H1 (cell line): ENCODE measurements at regions not wholly inside any gene's neighbourhood (a gene's known extent, or its start where the extent isn't known, plus 50 kb on each side); places are given as distances from the start of the nearest gene placed in this dataset.

Experiments used
- CTCF ChIA-PET: fragments of 300-600 bp; sonication (Branson Sonifier 250); formaldehyde crosslinking; loops from one replicate; lab custom pipeline; 2021; ENCODE audit not compliant: partially characterized antibody; lab: Charles Lee
- POLR2A ChIA-PET: fragments of 300-600 bp; sonication (Branson Sonifier 250); formaldehyde crosslinking; loops from one replicate; lab custom pipeline; 2021; ENCODE audit warnings: inconsistent platforms; ENCODE audit not compliant: partially characterized antibody; lab: Charles Lee
- DNase-seq, 2 experiments: peaks; one replicate each; pipeline versions ENCODE4 v3.0.0 to v3.0.0-alpha.2; 2010 to 2022; ENCODE audit warnings: low spot score in 2 of 2, low read depth in 1 of 2, mixed read lengths in 1 of 2
- FAIRE-seq: peaks from 2 replicates; lab custom pipeline; 2011; peaks lifted over from hg19 to GRCh38; lab: Jason Lieb, UNC
- H2AFZ ChIP-seq: 2 replicates; pipeline ENCODE4 v1.8.1; 2012; ENCODE audit warnings: low read length, inconsistent platforms
- H2AK5ac ChIP-seq: 2 replicates; pipeline ENCODE4 v1.6.1; 2013; ENCODE audit warnings: low read depth, low read length
- H2BK120ac ChIP-seq: replicated peaks from 2 replicates; pipeline ENCODE3; 2013; ENCODE audit warnings: low read depth, low read length, inconsistent platforms
- H2BK12ac ChIP-seq: 2 replicates; pipeline ENCODE4 v1.6.1; 2013; ENCODE audit warnings: low read depth, low read length
- H2BK15ac ChIP-seq: 2 replicates; pipeline ENCODE4 v1.6.1; 2013; ENCODE audit warnings: low read length
- H2BK20ac ChIP-seq: 2 replicates; pipeline ENCODE4 v1.6.1; 2013; ENCODE audit warnings: low read length
- H2BK5ac ChIP-seq: 2 replicates; pipeline ENCODE4 v1.6.1; 2013; ENCODE audit warnings: low read depth, low read length
- H3K14ac ChIP-seq: 2 replicates; pipeline ENCODE4 v1.6.1; 2013; ENCODE audit warnings: inconsistent platforms; ENCODE audit not compliant: insufficient read length
- H3K18ac ChIP-seq: 2 replicates; pipeline ENCODE4 v1.6.1; 2013; ENCODE audit warnings: low read length; ENCODE audit errors: extremely low read depth
- H3K23ac ChIP-seq: 2 replicates; pipeline ENCODE4 v1.6.1; 2013; ENCODE audit warnings: inconsistent platforms; ENCODE audit not compliant: insufficient read length
- H3K23me2 ChIP-seq: 2 replicates; pipeline ENCODE4 v1.6.1; 2013; ENCODE audit warnings: low read depth, low read length
- H3K27ac ChIP-seq: 2 replicates; pipeline ENCODE4 v1.6.1; 2011; ENCODE audit warnings: low read depth, low read length, inconsistent platforms
- H3K27me3 ChIP-seq, 4 experiments: replicated peaks in 1 of 4; 1 replicate in 1 of 4; 2 replicates in 3 of 4; pipeline versions ENCODE4 v1.6.1 to v1.8.1; 2011 to 2013; ENCODE audit warnings: low read length in 3 of 4, mild to moderate bottlenecking in 3 of 4, inconsistent platforms in 2 of 4, mixed read lengths in 2 of 4, moderate library complexity in 1 of 4; ENCODE audit not compliant: control insufficient read depth in 3 of 4, insufficient read depth in 3 of 4; ENCODE audit errors: extremely low read depth in 1 of 4
- H3K36me3 ChIP-seq, 4 experiments: 2 replicates each; pipeline versions ENCODE4 v1.6.1 to v1.8.1; 2011 to 2013; ENCODE audit warnings: mild to moderate bottlenecking in 4 of 4, low read length in 3 of 4, moderate library complexity in 2 of 4, control low read depth in 1 of 4, inconsistent platforms in 1 of 4; ENCODE audit not compliant: insufficient read depth in 4 of 4, control insufficient read depth in 2 of 4
- H3K4ac ChIP-seq: replicated peaks from 2 replicates; pipeline ENCODE3; 2013; ENCODE audit warnings: low read length, low read depth, mixed read lengths, inconsistent platforms; ENCODE audit not compliant: insufficient read length
- H3K4me1 ChIP-seq, 4 experiments: replicated peaks in 1 of 4; 1 replicate in 1 of 4; 2 replicates in 3 of 4; pipeline versions ENCODE4 v1.6.1 to v1.8.1; 2011 to 2013; ENCODE audit warnings: low read length in 3 of 4, inconsistent platforms in 2 of 4, mixed read lengths in 1 of 4; ENCODE audit not compliant: insufficient read depth in 4 of 4, control insufficient read depth in 3 of 4
- H3K4me2 ChIP-seq, 2 experiments: 2 replicates each; pipeline versions ENCODE4 v1.6.1 to v1.8.1; 2011 to 2013; ENCODE audit warnings: low read depth in 2 of 2, low read length in 2 of 2, control low read depth in 1 of 2, inconsistent platforms in 1 of 2, mild to moderate bottlenecking in 1 of 2; ENCODE audit not compliant: insufficient read depth in 1 of 2
- H3K4me3 ChIP-seq, 4 experiments: fragments of 200-600, 300-600 bp in 1 of 4; sonication (generic), shearing (Covaris generic), sonication (Bioruptor Twin) in 1 of 4; 2 replicates each; pipeline versions ENCODE4 v1.5.1 to v1.8.1; 2011 to 2016; ENCODE audit warnings: low read length in 4 of 4, low read depth in 3 of 4, control low read depth in 2 of 4, inconsistent platforms in 2 of 4, mild to moderate bottlenecking in 2 of 4, mixed read lengths in 1 of 4, moderate library complexity in 1 of 4; ENCODE audit not compliant: insufficient read depth in 2 of 4; ENCODE audit errors: extremely low read depth in 1 of 4
- H3K56ac ChIP-seq: replicated peaks from 2 replicates; pipeline ENCODE3; 2013; ENCODE audit warnings: low read depth, mild to moderate bottlenecking, mixed read lengths, low read length, inconsistent platforms; ENCODE audit not compliant: insufficient read length
- H3K79me1 ChIP-seq: 2 replicates; pipeline ENCODE4 v1.6.1; 2013; ENCODE audit warnings: low read depth, low read length, control low read depth
- H3K79me2 ChIP-seq, 2 experiments: 2 replicates each; pipeline versions ENCODE4 v1.6.1 to v1.8.1; 2012 to 2013; ENCODE audit warnings: low read length in 2 of 2, mild to moderate bottlenecking in 2 of 2, inconsistent platforms in 1 of 2; ENCODE audit not compliant: insufficient read depth in 2 of 2, control insufficient read depth in 1 of 2
- H3K9ac ChIP-seq, 4 experiments: replicated peaks in 1 of 4; 1 replicate in 1 of 4; 2 replicates in 3 of 4; pipeline versions ENCODE4 v1.6.1 to v1.8.1; 2011 to 2013; ENCODE audit warnings: low read depth in 3 of 4, low read length in 3 of 4, control low read depth in 2 of 4, mild to moderate bottlenecking in 2 of 4, moderate library complexity in 2 of 4, inconsistent platforms in 1 of 4; ENCODE audit errors: extremely low read depth in 1 of 4
- H3K9me3 ChIP-seq, 2 experiments: 2 replicates each; pipeline versions ENCODE4 v1.6.1 to v1.8.1; 2012 to 2013; ENCODE audit warnings: mild to moderate bottlenecking in 2 of 2, moderate library complexity in 2 of 2, control low read depth in 1 of 2, inconsistent platforms in 1 of 2, low read depth in 1 of 2, low read length in 1 of 2, mixed read lengths in 1 of 2; ENCODE audit not compliant: insufficient read depth in 2 of 2
- H4K20me1 ChIP-seq, 2 experiments: replicated peaks in 1 of 2; 2 replicates each; pipeline versions ENCODE3 to v1.8.1; 2011 to 2013; ENCODE audit warnings: inconsistent platforms in 2 of 2, low read length in 2 of 2, mild to moderate bottlenecking in 1 of 2; ENCODE audit not compliant: insufficient read depth in 2 of 2, control insufficient read depth in 1 of 2
- H4K5ac ChIP-seq: 2 replicates; pipeline ENCODE4 v1.6.1; 2013; ENCODE audit warnings: low read length, low read depth, mixed read lengths, inconsistent platforms; ENCODE audit not compliant: insufficient read length
- H4K8ac ChIP-seq: 2 replicates; pipeline ENCODE4 v1.8.0; 2013; ENCODE audit warnings: mild to moderate bottlenecking, moderate library complexity, low read length, inconsistent platforms; ENCODE audit not compliant: insufficient read depth; ENCODE audit errors: extremely low read depth
- H4K91ac ChIP-seq: replicated peaks from 2 replicates; pipeline ENCODE3; 2013; ENCODE audit warnings: low read length, mixed read lengths, inconsistent platforms; ENCODE audit not compliant: insufficient read length
- CREB1 ChIP-seq: IDR thresholded peaks from 2 replicates; pipeline ENCODE4 v1.6.1; 2012; ENCODE audit warnings: inconsistent platforms
- FOSL1 ChIP-seq: IDR thresholded peaks from 2 replicates; pipeline ENCODE4 v1.6.1; 2011; ENCODE audit warnings: mild to moderate bottlenecking, low read depth, low read length, moderate library complexity; ENCODE audit not compliant: insufficient read depth
- JUN ChIP-seq: IDR thresholded peaks from 2 replicates; pipeline ENCODE4 v1.6.1; 2011; ENCODE audit warnings: low read depth, mild to moderate bottlenecking, improper control_type of control experiment, low read length
- KDM5A ChIP-seq: fragments of 200-600 bp; IDR thresholded peaks from 2 replicates; pipeline ENCODE4 v1.7.1; 2012; ENCODE audit warnings: mild to moderate bottlenecking, low read length, inconsistent platforms, mixed read lengths
- PHF8 ChIP-seq: fragments of 200-600 bp; sonication (generic); conservative IDR thresholded peaks from 2 replicates; pipeline ENCODE4 v1.7.1; 2012; ENCODE audit warnings: low read depth, mild to moderate bottlenecking, inconsistent platforms, low read length, moderate library complexity
- RFX5 ChIP-seq: IDR thresholded peaks from 2 replicates; pipeline ENCODE4 v1.6.1; 2011; ENCODE audit warnings: low read depth, low read length, improper control_type of control experiment, borderline replicate concordance
- SUZ12 ChIP-seq: fragments of 200-600 bp; sonication (generic); IDR thresholded peaks from 2 replicates; pipeline ENCODE4 v1.6.1; 2012; ENCODE audit warnings: mild to moderate bottlenecking, inconsistent platforms, low read length, moderate library complexity, mixed read lengths
- WGBS, 2 experiments: shearing (Covaris generic) in 1 of 2; methylation state at CpG; one replicate each; pipeline versions ENCODE4 v1.1.6 to v1.1.7; 2013 to 2015; ENCODE audit warnings: low lambda C conversion rate in 2 of 2, mixed read lengths in 2 of 2, inconsistent platforms in 1 of 2, low coverage in 1 of 2, missing lambda C conversion rate in 1 of 2; ENCODE audit not compliant: insufficient replicate concordance in 2 of 2, insufficient coverage in 1 of 2, insufficient read length in 1 of 2; ENCODE audit errors: extremely low coverage in 1 of 2, missing lambda C conversion rate in 1 of 2; 5-methylcytosine and 5-hydroxymethylcytosine counted together

- H4K20me1 ChIP-seq: no peaks in the 10 kb centered on the region
- H3K4me1 ChIP-seq: peaks cover 0 to 4% (median 0%) of the 10 kb centered on the region in 4 experiments; a peak in 1 of 7 replicates
- 85% methylated on average over 5 of the region's 5 CpGs; no CpG with 5 or more reads in 1 of the 2 experiments for WGBS, 2 experiments
- H3K56ac ChIP-seq: no peak overlapping the region
- H3K27me3 ChIP-seq: no peaks in the 10 kb centered on the region
- H3K18ac ChIP-seq: no peak overlapping the region
- no peak overlapping the region for H4K8ac ChIP-seq
- no peak overlapping the region for H2BK12ac ChIP-seq
- H3K79me1 ChIP-seq: no peaks in the 10 kb centered on the region
- H2AFZ ChIP-seq: no peak overlapping the region
- H4K5ac ChIP-seq: no peak overlapping the region
- H3K9ac ChIP-seq: no peak overlapping the region
- ChIA-PET POLR2A (no interaction called here), CTCF (no interaction called here)
- no peaks in the 10 kb centered on the region for H3K23me2 ChIP-seq
- no peak overlapping the region for H2AK5ac ChIP-seq
- H3K27ac ChIP-seq: no peak overlapping the region
- no peak overlapping the region for H3K23ac ChIP-seq
- H3K4me3 ChIP-seq: no peak overlapping the region
- H2BK20ac ChIP-seq: no peak overlapping the region
- H3K4me2 ChIP-seq: no peak overlapping the region
- H2BK120ac ChIP-seq: no peak overlapping the region
- DNase-seq: no peak
- no peak overlapping the region for H2BK15ac ChIP-seq
- no peak for TF ChIP-seq JUN
- no peak for TF ChIP-seq PHF8
- TF ChIP-seq RFX5: no peak
- TF ChIP-seq SUZ12: no peak
- TF ChIP-seq CREB1: no peak
- TF ChIP-seq KDM5A: no peak
- TF ChIP-seq FOSL1: no peak
- FAIRE-seq: no peak
- no peak overlapping the region for H3K4ac ChIP-seq
- H2BK5ac ChIP-seq: no peak overlapping the region
- H4K91ac ChIP-seq: no peak overlapping the region
- no peaks in the 10 kb centered on the region for H3K36me3 ChIP-seq
- no peaks in the 10 kb centered on the region for H3K79me2 ChIP-seq
- no peaks in the 10 kb centered on the region for H3K9me3 ChIP-seq
- H3K14ac ChIP-seq: no peak overlapping the region
Measured at GRCh38 chr5:124825250-124825982, 79.0 kb upstream of the ZNF608 start.
